HK-2 (cell line): ENCODE measurements at regions not wholly inside any gene's neighbourhood (a gene's known extent, or its start where the extent isn't known, plus 50 kb on each side); places are given as distances from the start of the nearest gene placed in this dataset.
"Not testable (repeated sequence)": the region's sequence is repeated elsewhere in the genome, so short reads cannot be mapped to it uniquely, and the experiment has no call there.

Source experiments
- DNase-seq: peaks from one replicate; pipeline ENCODE4 v3.0.0-alpha.2; 2018; ENCODE audit not compliant: unreplicated experiment

DNA sequence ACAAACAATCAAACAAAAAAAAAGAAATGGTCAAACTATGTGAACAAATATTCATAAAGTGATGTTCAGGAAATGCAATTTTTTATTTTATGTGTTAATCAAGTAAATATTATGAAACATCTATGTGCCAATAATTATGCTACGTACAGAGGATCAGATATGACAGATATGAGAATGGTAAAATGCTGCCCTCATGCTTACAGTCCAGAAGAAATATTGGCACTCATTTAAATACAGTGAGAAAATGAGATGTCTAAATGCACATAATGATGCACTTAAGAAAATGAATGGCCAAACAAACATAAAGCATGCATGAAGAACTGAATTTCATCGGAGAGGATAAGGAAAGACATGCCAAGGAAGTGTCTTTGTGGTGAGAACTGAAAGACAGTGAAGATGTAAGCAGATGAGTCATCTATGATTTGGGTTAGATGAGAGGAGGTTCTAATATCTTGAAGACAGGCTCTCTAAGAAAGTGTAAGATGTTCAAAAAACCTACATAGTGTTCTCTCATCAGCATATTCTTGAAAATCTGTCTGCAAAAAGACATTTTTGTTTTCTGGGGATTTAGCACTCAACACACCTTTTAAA lies 1231.1 kb upstream of the ACO1 start:
- no peak for DNase-seq

DNA sequence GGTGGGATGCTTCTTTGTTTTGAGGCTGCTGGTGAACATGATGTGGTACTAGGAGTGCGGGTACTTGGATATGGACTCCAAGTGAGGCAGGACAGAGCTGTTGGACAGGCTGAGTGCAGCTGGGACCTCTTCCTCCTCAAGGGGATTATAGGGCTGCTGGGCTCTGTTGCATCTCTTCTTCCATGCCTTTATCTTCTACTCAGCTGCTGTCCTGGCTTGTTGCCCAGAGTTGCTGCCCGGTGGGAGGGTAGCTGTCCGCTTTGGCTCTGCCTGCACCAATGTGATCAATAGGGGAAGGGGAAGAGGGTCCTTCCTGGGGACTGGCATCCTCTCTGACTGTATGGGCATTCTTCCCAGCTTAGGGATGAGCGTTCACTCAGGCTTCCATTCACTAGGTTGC lies 1217.9 kb upstream of the ACO1 start:
- no peak for DNase-seq

DNA sequence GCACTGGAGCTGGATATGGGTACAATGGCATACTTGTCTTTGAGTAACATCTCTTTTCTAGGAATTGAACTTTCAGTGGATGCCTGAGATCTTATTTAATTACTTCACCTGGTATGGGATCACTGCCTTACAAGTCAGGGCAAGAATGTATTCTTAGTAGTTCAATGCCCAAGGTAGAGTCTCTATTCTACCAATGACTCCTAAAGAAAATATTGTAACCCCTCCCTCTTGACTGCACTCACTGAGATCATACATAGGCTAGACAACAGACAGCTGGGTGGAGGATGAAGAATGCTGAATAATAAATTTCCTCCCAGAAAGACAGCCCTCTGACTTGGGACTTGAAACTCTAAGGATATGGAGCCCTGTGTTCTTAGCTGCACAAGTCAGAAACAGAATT lies 1216.3 kb upstream of the ACO1 start:
- no peak for DNase-seq

DNA sequence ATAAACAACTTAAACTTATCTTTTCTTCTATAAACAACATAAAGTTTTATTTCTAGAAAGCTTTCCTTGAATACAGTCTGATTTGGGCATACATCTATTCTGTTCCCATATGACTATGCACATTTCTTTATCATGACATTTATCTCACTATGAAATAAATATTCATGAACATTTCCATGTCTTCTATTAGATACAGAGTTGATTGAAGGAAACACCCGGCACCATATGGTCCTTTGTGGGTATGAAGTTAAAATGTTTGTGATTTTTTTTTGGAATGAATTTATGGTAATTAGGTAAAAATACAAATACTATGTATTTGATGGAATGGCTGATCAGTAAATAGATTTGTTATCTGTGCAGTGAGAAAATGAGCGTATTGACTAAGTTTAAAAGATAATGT lies 1209.8 kb upstream of the ACO1 start:
- DNase-seq = no peak

DNA sequence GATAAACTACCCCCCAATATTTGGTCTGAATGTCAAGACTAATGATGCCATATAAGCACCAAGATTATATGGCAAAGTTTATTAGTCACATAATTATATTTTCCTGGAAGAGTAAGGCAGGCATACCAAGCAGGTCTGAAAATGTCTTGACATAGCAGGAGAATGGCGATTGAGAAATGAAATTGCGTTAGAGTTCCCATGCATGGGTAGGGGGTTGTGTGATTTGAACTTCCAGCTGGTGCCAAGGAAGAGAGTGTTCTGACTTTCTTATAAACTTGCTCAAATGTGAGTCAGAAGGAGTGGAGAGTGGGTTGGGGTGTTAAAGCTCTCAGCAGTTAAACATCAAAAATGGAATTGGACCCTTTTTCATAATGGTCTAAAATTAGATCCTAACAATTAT lies 1200.6 kb upstream of the ACO1 start:
- no peak for DNase-seq

- DNase-seq = no peak
Measured at GRCh38 chr9:31185831-31186230, 1198.6 kb upstream of the ACO1 start.

- DNase-seq = no peak
Measured at GRCh38 chr9:31188496-31188895, 1195.9 kb upstream of the ACO1 start.

GRCh38 chr9:31210978-31211570 lies 1173.4 kb upstream of the ACO1 start:
- DNase-seq = no peak

DNA sequence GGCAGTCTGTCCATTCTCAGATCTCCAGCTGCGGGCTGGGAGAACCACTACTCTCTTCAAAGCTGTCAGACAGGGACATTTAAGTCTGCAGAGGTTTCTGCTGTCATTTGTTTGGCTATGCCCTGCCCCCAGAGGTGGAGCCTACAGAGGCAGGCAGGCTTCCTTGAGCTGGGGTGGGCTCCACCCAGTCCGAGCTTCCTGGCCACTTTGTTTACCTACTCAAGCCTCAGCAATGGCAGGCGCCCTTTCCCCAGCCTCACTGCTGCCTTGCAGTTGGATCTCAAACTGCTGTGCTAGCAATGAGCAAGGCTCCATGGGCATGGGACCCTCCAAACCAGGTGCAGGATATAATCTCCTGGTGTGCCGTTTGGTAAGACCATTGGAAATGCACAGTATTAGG lies 1154.5 kb upstream of the ACO1 start:
- not testable (repeated sequence) for DNase-seq

- DNase-seq = no peak
Measured at GRCh38 chr9:31232485-31232884, 1152.0 kb upstream of the ACO1 start.

- DNase-seq = no peak
Measured at GRCh38 chr9:31236344-31236743, 1148.1 kb upstream of the ACO1 start.

GRCh38 chr9:31243386-31243785 lies 1141.1 kb upstream of the ACO1 start:
- no peak for DNase-seq

GRCh38 chr9:31248156-31248555 lies 1136.3 kb upstream of the ACO1 start:
- DNase-seq = no peak

DNA sequence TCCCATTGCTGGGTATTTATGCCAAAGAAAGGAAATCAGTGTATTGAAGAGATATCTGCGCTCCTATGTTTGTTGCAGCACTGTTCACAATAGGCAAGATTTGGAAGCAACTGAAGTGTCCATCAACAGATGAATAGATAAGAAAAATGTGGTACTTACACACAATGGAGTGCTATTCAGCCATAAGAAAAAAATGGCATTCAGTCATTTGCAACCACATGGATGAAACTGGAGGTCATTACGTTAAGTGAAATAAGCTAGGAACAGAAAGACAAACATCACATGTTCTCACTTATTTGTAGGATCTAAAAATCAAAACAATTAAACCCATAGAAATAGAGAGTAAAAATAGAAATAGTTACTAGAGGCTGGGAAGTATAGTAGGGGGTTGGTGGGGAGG lies 1133.1 kb upstream of the ACO1 start:
- no peak for DNase-seq

DNA sequence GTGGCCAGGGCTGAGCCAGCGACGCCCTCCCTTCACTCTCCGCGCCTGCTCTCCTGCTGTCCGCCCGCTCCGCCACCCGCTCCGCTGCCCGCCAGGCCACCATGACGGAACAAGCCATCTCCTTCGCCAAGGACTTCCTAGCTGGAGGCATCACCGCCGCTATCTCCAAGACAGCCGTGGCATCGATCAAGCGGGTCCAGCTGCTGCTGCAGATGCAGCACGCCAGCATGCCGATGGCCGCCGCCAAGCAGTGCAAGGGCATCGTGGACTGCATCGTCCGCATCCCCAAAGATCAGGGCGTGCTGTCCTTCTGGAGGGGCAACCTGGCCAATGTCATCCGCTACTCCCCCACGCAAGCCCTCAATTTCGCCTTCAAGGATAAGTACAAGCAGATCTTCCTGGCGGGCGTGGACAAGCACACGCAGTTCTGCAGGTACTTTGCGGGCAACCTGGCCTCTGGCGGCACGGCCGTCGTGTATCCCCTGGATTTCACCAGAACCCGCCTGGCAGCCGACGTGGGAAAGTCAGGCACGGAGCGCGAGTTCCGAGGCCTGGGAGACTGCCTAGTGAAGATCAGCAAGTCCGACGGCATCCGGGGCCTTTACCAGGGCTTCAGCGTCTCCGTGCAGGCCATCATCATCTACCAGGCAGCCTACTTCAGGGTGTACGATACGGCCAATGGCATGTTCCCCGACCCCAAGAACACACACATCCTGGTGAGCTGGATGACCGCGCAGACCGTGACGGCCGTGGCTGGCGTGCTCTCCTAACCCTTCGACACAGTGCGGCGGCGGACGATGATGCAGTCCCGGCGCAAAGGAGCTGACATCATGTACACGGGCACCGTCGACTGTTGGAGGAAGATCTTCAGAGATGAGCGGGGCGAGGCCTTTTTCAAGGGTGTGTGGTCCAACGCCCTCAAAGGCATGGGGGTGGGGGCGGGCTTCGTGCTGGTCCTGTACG lies 1130.4 kb upstream of the ACO1 start:
- no peak for DNase-seq

- no peak for DNase-seq
Measured at GRCh38 chr9:31255211-31255610, 1129.2 kb upstream of the ACO1 start.

DNA sequence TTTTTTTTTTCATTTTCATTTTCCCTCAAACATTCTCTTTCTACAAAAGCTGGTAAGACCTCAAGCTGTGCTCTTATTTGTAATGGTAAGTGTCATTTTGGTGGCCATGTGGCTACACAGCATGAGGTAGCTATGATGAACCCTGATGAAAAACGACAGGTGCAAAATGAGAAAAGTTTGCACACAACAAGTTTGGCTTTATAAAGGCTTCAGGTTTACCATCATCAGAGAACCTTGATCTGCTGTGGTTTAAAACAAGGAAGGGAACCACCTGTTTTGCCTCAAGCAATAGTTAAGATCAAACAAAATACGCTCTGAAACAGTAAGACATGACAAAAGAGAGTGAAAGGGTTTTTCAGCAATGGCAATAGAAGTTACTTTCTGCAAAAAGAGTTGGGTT lies 1124.6 kb upstream of the ACO1 start:
- DNase-seq = no peak

DNA sequence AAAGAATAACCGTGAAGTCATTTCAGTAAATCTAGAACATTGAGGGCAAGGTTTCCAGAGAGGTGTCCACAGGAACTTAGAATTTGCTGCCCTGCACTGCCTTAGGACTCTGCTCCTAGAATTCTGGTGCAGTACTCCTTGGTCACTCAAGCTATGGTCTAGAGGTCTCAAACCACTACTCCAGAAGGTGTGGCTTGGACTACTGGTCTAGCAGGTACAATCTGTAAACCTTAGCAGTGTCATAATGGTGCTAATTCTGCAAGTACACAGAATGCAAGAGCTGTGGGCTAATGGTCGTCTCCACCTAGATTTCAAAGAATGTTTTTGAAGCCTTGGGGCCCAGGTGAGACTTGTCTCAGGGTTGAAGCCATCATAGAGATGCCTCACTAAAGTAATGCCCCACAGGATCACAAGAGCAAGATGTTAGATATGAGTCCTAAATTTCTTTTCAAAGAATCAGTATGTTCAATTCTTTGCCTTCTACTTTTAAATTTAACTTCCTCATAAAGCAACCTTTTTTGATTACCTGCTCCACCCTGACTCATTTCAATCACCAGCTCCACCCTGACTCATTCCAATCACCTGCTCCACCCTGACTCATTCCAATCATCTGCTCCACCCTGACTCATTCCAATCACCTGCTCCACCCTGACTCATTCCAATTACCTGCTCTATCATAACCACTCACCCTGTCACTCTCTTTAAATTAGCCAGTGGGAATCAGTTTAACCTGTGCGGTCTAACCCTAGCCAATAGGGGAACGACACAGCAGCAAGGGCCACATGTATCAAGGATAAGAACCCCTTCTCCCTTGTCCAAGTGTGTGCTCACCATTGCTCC lies 1111.8 kb upstream of the ACO1 start:
- peak; percentile 8 for DNase-seq

DNA sequence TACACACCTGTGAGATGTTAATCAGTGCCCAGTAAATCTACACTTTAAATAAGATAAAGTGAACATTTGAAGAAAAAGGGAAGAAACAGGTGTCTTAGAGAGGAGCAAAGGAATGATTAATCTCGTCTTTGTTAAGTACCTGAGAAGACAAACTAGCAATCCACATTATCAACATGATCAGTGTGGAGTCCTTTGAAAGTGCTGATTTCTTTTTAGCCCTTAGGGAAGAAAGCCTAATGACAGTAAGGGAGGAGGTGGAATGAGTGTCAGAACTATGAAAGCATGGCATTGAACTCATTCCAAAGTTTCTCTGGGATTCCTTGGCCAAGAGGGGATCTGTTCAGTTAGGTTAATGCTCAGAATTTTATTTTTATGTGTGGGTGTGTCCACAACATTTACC lies 1109.0 kb upstream of the ACO1 start:
- DNase-seq = no peak

DNA sequence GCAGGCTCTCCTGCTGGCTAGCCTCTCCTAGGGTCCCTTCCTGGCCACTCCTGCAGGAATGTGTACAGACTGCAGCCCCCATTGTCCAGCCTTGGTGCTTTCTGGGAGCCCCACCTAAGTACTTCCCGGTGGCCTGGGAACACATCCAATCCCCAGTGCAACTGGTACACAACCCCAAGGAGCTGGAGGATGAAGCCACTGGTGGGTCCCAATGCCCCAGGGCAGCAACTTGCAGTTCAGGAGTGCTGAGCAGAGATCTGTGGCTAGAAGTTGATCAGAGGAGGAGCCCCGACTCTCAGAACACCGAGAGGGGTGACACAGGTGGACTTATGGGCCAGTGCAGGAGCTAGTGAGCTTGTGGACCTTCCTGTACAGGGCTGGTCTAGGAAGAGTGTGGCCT lies 1093.7 kb upstream of the ACO1 start:
- no peak for DNase-seq

DNA sequence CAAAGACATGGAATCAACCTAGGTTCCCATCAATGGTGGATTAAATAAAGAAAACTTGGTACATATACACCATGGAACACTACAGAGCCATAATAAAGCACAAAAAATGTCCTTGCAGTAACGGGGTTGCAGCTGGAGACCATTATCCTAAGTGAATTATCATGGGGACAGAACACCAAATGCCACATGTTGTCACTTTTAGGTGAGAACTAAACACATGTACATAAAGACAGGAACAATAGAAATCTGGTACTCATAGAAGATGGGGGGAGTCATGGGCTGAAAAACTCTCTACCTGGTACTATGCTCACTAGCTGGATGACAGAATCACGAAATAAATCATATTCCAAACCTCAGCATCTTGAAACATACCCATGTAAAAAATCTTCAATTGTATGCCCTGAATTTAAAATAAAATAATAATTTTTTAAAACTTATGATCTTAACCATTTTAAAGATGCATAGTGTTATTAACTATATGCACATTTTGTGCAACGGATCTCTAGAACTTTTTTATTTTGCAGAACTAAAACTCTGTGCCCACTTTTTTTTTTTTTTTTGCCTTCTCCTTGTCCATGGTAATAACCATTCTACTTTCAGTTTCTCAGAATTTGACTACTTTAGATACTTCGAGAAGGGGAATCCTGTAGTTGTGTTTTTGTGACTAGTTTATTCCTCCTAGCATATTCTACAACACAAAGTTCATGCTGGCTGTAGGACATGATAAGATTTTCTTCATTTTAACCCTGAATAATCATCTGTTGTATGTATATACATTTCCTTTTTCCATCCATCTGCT lies 1081.6 kb upstream of the ACO1 start:
- no peak for DNase-seq
